NCI-H345 (cell line): ENCODE measurements at regions not wholly inside any gene's neighbourhood (a gene's known extent, or its start where the extent isn't known, plus 50 kb on each side); places are given as distances from the start of the nearest gene placed in this dataset.
A peak's percentile ranks its signal among the peaks of the same experiment; 100 is the strongest.
"Not testable (repeated sequence)": the region's sequence is repeated elsewhere in the genome, so short reads cannot be mapped to it uniquely, and the experiment has no call there.

Experiments
- DNase-seq: peaks from one replicate; lab custom pipeline; 2025; lab: John Stamatoyannopoulos, UW

GRCh38 chr1:67482733-67483482 lies 52.7 kb upstream of the SERBP1 start:
- DNase-seq, result no peak

GRCh38 chr1:67484492-67484891 lies 54.3 kb upstream of the SERBP1 start:
- DNase-seq, result peak; percentile 66

GRCh38 chr1:67485046-67485811 lies 55.0 kb upstream of the SERBP1 start:
- no peak for DNase-seq

GRCh38 chr1:67489643-67490042 lies 59.4 kb upstream of the SERBP1 start:
- DNase-seq, result peak; percentile 10

GRCh38 chr1:67491280-67491679 lies 61.1 kb upstream of the SERBP1 start:
- DNase-seq, result no peak

- no peak for DNase-seq
Measured at GRCh38 chr1:67493148-67493547, 62.9 kb upstream of the SERBP1 start.

- DNase-seq, result no peak
Measured at GRCh38 chr1:67495327-67495726, 65.1 kb upstream of the SERBP1 start.

GRCh38 chr1:67496329-67496728 lies 66.1 kb upstream of the SERBP1 start:
- no peak for DNase-seq

GRCh38 chr1:67500413-67500959 lies 70.3 kb upstream of the SERBP1 start:
- DNase-seq, result peak; percentile 91

- DNase-seq, result no peak
Measured at GRCh38 chr1:67503974-67504373, 73.8 kb upstream of the SERBP1 start.

GRCh38 chr1:67513392-67514294 lies 83.4 kb upstream of the SERBP1 start:
- DNase-seq, result not testable (repeated sequence)

GRCh38 chr1:67514300-67514699 lies 84.1 kb upstream of the SERBP1 start:
- DNase-seq, result no peak

- DNase-seq, result no peak
Measured at GRCh38 chr1:67514786-67515185, 84.6 kb upstream of the SERBP1 start.

- no peak for DNase-seq
Measured at GRCh38 chr1:67515324-67516080, 85.3 kb upstream of the SERBP1 start.

- DNase-seq, result no peak
Measured at GRCh38 chr1:67517046-67517445, 86.8 kb upstream of the SERBP1 start.

- DNase-seq, result no peak
Measured at GRCh38 chr1:67522001-67522441, 91.8 kb upstream of the SERBP1 start.

GRCh38 chr1:67522793-67523192 lies 92.6 kb upstream of the SERBP1 start:
- DNase-seq, result no peak

GRCh38 chr1:67524143-67525052 lies 94.2 kb upstream of the SERBP1 start:
- DNase-seq, result peak; percentile 12

GRCh38 chr1:67525053-67525760 lies 95.0 kb upstream of the SERBP1 start:
- DNase-seq, result no peak

- no peak for DNase-seq
Measured at GRCh38 chr1:67528141-67528540, 97.9 kb upstream of the SERBP1 start.
